Left kidney (tissue), 1 donor: ENCODE measurements at regions not wholly inside any gene's neighbourhood (a gene's known extent, or its start where the extent isn't known, plus 50 kb on each side); places are given as distances from the start of the nearest gene placed in this dataset.
"Not testable (repeated sequence)": the region's sequence is repeated elsewhere in the genome, so short reads cannot be mapped to it uniquely, and the experiment has no call there.

Source experiments
- DNase-seq: peaks from one replicate; pipeline ENCODE4 v3.0.0-alpha.2; 2013

DNA sequence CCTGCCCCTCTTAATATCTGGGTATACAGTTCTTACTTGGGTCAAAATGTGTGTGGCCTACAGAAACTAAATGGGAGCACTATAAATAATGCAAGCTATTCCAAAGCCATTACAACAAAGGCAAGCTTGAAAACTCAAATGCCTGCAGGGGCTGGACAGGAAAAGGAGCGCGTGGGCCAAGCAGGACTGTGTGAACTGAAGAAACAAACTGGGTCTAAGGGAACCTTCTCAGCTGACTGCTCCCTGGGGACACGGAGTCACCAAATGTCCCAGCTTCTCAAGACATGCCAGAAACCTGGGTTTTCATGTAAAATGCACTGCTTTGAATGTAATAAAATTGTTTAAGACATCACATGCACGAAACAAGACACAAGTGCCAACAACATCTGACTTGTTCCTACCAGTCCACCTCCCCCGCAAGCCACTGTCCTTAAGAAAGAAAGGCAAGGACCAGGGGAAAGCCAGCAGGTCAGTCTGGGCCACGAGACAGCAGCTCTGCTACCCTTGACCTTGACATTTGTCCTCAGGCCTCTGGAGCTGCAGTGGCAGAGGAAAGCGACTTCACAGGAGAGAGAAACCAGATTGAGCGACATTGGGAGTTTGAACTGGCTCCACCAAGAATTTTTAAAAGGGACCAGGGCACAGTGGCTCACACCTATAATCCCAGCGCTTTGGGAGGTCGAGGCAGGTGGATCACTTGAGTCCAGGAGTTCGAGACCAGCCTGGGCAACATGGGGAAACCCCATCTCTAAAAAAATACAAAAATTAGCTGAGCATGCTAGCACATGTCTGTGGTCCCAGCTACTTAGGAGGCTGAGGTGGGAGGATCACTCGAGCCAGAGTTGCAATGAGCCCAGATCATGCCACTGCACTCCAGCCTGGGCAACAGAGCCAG lies 89.7 kb upstream of the SH3BP4 start:
- no peak for DNase-seq

DNA sequence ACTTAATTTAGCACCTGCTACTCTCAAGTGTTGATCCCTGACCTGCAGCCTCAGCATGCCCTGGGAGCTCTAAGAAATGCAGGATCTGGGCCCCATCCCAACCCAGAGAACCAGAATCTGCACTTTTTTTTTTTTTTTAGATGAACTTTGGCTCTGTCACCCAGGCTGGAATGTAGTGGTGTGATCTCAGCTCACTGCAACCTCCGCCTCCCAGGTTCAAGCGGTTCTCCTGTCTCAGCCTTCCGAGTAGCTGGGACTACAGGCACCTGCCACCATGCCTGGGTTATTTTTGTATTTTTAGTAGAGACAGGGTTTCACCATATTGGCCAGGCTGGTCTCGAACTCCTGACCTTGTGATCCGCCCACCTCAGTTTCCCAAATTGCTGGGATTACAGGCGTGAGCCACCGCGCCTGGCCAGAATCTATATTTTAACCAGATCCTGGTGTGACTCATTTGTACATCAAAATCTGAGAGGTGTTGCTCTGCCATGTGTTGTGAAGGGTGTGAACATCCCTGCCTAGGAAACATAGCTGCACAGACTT lies 92.4 kb upstream of the SH3BP4 start:
- not testable (repeated sequence) for DNase-seq

DNA sequence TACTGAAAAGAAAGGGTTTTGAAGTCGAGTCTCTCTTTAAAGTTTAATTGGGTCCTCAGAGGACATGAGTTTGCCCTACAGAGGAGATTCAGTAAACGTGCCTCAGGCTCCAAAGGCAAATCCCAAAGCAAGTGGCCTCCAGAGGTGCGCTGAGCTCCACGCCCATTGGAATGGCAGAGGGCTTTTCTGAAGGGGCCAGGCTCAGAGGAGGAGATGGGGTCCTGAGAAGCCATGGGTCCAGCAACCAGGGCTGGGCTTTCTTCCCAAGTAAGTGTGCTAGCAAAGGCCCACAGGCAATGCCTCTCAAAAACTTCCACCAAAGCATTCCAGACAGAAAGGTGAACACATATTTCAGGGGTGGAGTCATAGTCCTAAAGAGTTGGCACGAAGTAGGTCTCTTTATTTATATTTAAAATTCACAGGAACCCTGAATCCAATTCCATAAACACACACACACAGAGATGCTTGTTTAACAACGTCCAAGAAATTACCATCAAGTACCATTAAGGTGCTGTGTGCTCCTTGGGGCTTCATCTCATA lies 93.0 kb upstream of the SH3BP4 start:
- no peak for DNase-seq

DNA sequence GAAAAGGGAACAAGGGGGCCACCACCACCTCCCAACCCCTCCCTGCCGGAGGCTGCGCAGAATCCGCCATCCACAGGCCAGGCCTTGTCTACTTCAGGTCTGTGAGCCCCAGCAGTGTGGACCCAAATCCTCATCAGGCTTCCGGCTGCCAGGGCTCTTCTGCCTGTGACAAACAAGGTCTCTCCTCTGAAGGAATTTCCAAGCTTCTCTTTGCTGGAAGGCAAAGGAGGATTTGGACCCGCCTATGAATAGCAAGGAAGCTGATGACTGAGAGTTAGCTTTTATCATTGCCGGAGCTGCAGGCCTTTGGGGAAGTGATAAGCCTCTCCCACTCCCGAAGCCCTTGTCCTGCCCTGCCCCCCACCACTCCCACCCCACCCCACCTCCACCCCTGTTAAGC lies 93.7 kb upstream of the SH3BP4 start:
- no peak for DNase-seq

DNA sequence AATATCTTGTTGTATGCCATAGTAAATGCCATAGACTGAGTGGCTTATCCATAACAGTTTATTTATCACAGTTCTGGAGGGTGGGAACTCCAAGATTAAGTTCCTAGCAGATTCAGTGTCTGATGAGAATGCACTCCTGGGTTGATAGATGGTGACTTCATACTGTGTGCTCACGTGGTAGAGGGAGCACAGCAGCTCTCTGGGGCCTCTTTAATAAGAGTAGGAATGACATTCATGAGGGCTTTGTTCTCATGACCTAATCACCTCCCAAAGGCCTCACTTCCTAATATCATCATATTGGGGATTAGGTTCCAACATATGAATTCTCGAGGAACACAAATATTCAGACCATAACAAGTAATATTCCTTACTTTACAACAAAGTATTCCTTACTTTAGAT lies 98.1 kb upstream of the SH3BP4 start:
- no peak for DNase-seq

DNA sequence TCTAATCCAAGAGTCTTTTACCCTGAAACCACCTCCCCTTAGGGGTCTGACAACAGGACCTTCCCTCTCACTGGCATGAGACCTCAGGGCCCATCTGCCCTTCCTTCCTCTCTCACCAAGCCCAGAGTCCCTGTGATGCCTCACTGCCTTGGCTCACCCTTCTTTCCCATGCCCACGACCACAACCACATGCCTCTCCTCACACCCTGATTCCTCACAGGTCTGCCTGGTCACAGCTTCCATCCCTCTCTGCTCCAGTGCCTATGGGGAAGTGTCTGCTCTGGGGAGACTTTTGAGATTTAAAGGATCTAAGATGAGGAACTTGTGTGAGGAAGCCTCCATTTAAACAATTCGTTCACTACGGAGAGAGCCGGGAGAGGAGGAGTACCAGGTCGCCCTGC lies 98.9 kb upstream of the SH3BP4 start:
- DNase-seq: no peak

DNA sequence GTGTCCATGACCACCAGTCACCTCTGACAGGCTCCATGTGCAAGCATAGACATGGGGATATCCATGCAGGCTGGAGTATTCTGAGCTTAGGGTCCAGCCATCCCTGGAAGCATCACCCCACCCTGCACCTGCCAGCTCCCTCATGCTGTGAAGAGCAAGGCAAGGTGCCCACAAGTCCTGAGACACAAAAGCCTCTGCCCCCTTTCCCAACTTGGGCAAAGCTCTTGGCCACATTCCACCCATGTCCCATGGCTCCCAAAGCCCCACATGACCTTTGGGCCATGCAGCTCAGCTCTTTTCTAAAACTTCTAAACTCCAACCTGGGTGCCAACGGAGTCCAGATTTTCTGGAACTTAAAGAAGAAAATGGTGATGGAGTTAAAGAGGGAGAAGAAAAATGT lies 99.8 kb upstream of the SH3BP4 start:
- no peak for DNase-seq

DNA sequence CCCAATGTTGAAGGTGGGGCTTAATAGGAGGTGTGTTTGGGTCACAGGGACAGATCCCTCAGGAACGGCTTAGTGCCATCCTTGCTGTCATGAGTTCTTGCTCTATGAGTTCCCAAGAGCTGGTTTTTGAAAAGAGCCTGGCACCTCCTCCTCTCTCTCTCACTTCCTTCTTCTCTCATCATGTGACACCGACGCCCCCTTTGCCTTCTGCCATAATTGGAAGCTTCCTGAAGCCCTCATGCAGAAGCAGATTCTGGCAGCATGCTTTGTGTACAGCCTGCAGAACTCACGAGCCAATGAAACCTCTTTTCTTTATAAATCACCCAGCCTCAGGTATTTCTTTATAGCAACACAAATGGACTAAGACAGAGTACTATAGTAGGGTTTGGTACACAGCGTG lies 100.4 kb upstream of the SH3BP4 start:
- DNase-seq: no peak

DNA sequence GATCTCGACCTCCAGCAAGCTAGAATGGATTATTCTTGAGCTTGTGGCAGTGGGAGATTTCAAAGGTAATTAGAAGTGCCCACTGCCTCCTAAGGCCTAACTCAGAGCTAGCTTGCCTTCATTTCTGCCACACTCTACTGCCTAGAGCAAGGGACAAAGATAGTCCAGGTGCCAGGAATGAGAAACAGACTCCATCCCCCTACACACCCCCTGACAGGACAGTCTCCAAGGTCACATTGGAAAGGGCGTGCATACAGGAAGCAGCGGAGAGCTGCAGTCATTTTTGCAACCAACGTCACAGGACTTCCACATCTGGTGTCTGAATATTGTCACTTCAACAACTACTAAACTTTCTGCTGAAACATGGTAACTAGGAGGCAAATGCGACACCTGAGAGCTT lies 101.0 kb upstream of the SH3BP4 start:
- no peak for DNase-seq

DNA sequence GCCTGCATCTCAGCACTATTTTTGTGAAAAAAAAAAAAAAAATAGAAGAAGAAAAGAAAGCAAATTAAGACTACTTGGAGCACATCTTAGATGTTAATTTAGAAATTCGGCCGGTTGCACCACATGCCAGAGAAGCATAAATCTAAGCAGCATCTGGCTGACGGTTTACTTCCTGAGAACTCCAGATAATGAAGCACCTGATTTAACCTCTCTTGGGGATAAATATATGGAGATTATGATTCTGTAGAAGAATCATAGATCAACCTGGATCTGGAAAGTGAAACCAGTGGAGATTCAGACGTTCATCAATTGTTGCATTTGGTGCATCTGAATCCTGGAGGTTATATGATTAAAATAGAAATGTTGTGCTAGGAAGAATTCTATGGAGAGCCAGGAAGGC lies 102.1 kb upstream of the SH3BP4 start:
- DNase-seq: no peak

DNA sequence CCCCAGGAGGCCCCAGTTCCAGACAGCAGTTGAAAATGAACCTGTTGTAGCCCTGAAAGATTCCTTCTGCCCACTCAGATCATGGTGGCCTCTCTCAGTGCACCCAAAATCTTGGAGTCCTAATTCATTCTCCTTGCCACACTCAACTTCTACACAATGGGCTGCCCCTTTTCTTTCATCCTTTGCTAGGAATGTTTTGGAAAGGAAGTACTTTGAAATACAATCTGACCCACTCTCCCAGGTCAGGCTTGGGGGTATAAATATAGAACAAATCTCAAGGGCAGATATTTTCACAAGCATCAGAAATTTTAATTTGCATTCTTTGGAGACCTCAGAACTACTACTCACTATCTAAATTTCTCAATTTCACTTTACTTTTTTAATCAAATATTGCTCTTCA lies 103.2 kb upstream of the SH3BP4 start:
- DNase-seq: no peak

DNA sequence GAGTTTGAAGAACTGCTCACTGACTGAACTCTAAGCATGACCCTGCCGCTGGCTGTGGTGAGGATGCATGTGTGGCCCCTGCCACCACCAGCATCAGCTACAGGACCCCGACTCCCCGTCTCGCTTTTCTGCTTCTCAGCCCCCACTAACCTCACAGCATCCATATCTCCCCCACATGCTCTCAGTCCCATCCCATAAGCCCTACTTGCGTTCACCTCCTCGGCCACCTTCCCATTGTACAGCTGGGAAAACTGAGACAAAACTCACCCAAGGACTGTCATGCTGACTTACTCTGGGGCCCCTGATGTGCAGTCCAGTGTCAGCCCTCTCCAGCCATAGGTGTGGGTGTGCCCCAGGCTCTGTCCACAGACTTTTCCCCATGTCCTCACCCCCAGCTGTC lies 104.2 kb upstream of the SH3BP4 start:
- no peak for DNase-seq

DNA sequence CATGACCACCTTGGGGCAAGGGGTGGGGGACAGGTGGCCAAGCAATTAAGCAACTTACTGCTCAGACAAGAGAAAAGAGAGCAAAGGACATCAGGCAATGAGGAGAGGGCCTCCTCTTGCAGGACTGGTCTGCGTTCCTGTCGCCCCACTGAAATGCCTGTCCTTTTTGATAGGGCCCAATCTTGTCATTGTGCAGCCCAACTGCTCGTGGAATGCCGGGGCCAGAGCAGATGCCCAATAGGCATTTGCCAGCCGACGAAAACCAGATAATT lies 104.5 kb upstream of the SH3BP4 start:
- no peak for DNase-seq

DNA sequence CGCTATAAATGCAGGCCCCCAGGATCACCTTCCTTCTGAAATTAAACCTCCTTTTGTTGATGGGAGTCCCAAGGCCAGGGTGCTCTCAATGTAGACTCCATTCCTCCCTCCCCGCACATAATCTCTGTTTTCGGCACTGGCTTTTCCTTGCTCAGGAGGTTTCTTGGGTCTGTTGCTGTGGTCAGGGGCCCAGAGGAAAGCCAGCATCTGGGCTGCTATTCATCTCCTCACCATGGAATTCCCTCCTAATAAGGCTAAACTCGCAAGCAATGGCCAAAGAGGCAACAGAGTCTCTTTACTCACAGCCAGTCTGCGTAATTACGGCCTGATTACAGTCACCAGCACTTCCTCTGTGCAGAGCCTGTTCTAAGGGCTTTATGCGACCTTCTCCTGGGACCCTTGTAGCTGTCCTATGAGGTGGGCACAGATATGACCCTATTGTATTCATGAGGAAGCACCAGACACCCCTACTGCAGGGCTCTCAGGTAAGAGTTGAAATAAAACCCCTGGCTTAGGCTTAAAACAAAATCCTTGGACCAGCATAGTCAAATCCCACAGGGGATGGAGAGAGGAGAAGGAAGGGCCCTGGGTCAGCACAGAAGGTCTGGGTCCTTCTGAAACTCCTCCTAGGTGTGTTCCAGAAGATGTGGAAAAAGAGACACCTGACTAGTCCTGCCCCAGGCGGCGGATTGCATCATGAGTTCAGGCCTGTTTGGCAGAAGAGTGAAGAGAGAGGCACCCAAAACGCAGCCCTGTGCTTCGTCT lies 105.0 kb upstream of the SH3BP4 start:
- DNase-seq: no peak

DNA sequence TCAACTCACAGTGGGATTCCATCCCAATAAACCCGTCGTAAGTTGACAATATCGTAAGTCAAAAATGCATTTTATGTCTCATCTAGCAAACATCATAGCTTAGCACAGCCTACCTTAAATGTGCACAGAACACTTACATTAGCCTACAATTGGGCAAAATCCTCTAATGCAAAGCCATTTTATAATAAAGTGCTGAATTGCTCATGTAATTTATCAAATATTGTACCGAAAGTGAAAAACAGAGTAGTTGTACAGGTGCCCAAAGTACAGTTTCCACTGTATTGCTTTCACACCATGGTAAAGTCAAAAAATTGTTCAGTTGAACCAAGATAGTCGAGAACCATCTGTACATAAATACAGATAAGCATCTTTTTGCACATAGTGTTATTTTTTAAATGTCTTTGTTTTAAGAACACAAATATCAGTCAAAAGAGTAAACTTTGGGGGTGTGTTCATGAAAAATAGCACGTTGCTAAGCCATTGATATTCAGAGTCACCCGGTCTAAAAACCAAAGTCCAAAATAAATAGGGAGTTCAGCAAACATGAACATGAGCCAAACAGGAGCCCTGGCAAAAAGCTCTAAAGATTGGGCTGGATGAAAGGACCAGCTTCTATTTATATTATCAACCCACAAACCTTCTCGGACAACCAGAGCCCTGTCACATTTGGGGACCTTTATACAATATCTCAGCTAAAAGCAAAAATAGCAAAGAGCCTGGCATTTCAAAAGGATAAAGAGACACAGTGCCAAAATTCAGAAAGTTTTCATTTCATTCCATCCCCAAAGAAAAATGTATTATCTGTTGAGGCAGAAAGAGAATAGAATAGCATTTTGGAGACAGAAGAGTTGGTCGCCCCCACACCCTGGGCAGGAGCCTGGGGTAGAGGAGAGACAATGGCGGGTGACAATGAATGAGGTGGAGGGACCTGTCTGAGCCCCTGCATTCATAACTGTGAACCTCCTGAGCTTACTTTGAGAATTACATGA lies 105.9 kb upstream of the SH3BP4 start:
- no peak for DNase-seq

DNA sequence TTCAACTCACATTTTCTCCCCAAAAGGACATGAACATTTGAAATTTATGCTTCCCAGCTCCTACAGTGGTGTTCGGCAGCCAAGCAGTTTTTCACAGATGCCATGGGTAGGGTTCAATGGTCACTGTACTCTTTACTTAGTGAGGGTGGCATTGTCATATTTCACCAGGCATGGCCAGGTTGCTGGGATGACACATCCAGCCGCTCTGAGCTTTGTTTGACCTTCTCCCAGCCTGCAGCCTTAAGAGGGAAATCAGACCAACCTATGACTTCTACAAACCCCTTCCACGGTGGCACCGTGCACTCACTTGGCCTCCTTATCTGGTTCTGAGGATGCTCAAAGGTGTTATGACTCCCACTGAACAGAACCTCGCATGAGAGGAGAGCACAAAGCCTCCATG lies 108.4 kb upstream of the SH3BP4 start:
- no peak for DNase-seq

DNA sequence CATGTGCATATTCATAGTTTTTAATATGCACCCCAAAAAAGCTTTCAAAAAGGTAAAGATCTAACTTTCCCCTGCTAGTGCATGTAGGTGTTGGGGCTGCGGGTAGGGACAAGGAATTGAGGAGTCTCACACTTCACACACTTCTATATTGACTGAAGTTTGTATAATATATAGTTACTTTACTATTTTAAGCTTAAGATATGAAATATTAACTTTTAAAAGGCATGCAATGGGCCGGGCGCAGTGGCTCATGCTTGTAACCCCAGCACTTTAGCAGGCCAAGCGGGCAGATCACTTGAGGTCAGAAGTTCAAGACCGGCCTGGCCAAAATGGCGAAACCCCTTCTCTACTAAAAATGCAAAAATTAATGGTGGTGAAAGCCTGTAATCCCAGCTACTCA lies 109.1 kb upstream of the SH3BP4 start:
- no peak for DNase-seq

DNA sequence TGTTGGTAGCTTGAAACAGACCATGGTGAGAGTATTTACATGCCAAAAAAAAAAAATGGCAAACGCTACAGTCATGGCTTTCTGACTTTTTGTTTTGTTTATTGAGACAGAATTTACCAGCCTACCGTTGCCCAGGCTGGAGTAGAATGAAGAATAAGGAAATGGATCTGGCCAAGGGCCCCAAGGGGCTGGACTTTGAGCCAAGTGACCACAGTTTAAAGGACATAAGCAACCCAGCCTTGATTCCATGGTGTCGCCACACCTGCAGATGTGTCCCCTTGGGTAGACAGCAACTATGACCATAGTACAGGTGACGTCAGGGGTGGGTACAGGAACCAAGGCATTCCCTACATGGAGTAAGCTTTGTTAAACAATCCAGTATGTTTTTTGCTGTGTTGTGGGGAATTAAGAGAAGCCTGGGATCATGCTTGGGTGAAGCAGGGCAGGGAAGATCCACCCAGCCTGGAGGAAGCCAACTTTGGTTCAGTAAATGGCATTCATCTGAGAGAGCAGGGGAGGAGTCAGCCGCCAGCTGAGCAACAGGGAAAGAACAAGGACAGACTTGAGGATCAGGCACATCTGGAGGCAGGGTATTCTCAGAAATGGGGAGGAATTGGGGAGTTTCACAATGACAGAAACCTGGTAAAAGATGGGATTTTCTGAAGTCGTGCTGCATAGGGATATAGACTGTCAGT lies 110.3 kb upstream of the SH3BP4 start:
- no peak for DNase-seq

DNA sequence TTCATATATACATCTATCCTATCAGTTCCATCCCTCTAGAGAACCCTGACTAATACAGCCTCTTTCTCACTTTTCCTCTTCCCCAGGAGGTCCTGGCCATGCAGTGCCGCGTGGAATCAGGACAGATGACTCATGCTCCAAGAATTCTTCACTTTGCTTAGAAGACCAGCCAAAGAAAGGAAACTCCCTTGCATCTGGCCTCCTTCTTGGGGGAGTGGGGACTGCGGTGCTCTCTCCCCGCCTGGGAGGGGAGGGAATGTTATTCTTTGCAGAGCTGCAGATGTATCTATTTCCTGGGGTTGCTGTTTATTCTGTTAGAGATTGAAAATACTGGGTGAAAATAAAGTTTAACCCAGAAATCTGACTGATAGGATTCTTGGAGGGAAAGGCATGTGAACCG lies 111.5 kb upstream of the SH3BP4 start:
- peak; percentile 86 for DNase-seq

DNA sequence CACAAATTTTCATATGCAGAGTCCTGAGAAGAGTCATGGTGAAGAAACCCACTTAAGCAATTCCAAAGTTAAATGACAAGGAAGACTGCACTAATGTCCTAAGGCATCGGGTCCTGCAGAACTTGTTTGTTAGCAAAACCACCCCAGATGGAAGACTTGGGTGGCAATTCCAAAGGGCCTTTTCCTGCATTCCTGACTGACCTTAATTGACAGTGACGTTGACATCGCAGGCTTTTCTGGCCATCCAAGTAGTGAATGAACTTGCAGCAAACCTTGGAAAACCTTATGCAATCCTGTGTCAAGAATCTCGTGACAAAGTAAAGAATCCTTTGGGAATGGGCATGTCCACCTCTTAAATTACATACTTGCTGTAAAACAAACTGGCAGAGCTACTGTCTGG lies 112.5 kb upstream of the SH3BP4 start:
- no peak for DNase-seq

DNA sequence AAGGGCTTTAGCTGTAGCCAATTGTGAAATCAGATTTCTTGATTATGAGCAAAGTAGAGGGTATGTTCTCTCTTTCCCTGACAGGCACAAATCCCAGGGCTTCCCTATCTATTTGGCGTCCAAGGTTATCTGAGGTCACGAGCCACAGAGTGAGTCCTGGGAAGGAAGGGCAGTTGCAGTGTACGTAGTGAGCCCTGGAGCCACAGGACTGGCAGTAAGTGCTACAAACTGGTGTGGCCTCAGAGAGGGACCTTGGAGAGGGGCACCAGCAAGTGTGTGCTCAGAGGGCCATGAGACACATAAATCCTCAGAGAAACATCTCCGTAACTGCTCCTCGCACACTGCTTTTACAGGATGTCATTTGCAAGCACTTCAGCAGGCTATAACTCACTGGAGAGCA lies 115.5 kb upstream of the SH3BP4 start:
- DNase-seq: no peak

DNA sequence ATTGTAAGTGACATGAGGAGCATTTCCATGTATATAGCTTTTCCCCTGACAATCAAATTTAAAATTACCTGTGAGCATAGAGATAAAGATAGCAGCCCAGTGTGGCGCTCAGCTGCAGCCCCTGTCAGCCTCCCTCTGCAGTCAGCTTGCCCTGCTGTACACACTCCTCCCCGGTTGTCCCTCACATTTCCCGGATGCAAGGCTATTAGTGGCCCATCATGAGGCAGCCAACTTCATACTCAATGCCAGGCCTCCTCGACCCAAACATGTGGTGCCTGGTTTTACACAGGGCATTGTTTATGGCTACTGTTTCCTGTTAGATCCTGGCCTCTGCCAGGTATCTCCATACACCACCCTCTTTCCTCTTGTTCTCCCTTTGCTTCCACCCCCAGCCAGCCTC lies 116.1 kb upstream of the SH3BP4 start:
- DNase-seq: no peak
